Liver (tissue), 3 donors: ENCODE measurements at regions not wholly inside any gene's neighbourhood (a gene's known extent, or its start where the extent isn't known, plus 50 kb on each side); places are given as distances from the start of the nearest gene placed in this dataset.

Experiments used
- CTCF ChIP-seq: fragments of 150-350 bp; IDR thresholded peaks from 2 replicates; pipeline ENCODE4 v1.5.1; 2017; ENCODE audit warnings: improper control_type of control experiment, low read depth, low read length; ENCODE audit not compliant: missing input control
- EGR1 ChIP-seq, 2 donors: IDR thresholded peaks; 2 replicates each; pipeline ENCODE4 v1.6.1; 2016 to 2018; ENCODE audit warnings: antibody characterized with exemption in 2 of 2, low read depth in 2 of 2
- FOXA1 ChIP-seq: IDR thresholded peaks from 2 replicates; pipeline ENCODE4 v1.6.1; 2016; ENCODE audit warnings: antibody characterized with exemption
- GABPA ChIP-seq, 2 donors: IDR thresholded peaks in 1 of 2; conservative IDR thresholded peaks in 1 of 2; 2 replicates each; pipeline ENCODE4 v1.6.1; 2016; ENCODE audit warnings: antibody characterized with exemption in 2 of 2, mild to moderate bottlenecking in 1 of 2, moderate library complexity in 1 of 2
- HNF4G ChIP-seq: IDR thresholded peaks from 2 replicates; pipeline ENCODE4 v1.6.1; 2016; ENCODE audit warnings: antibody characterized with exemption
- JUND ChIP-seq, 2 donors: IDR thresholded peaks; 2 replicates each; pipeline ENCODE4 v1.6.1; 2016; ENCODE audit warnings: antibody characterized with exemption in 2 of 2
- MAX ChIP-seq: IDR thresholded peaks from 2 replicates; pipeline ENCODE4 v1.6.1; 2016; ENCODE audit warnings: antibody characterized with exemption
- RAD21 ChIP-seq, 2 donors: IDR thresholded peaks; 2 replicates each; pipeline ENCODE4 v1.6.1; 2016; ENCODE audit warnings: antibody characterized with exemption in 2 of 2, mild to moderate bottlenecking in 2 of 2
- REST ChIP-seq: IDR thresholded peaks from 2 replicates; pipeline ENCODE4 v1.6.1; 2016; ENCODE audit warnings: antibody characterized with exemption, mild to moderate bottlenecking
- RXRA ChIP-seq, 2 donors: IDR thresholded peaks; 2 replicates each; pipeline ENCODE4 v1.6.1; 2017 to 2018; ENCODE audit warnings: antibody characterized with exemption in 2 of 2, mild to moderate bottlenecking in 1 of 2
- SP1 ChIP-seq: IDR thresholded peaks from 2 replicates; pipeline ENCODE4 v1.6.1; 2018; ENCODE audit warnings: antibody characterized with exemption, mild to moderate bottlenecking
- TAF1 ChIP-seq: conservative IDR thresholded peaks from 2 replicates; pipeline ENCODE4 v1.6.1; 2016; ENCODE audit warnings: antibody characterized with exemption, mild to moderate bottlenecking
- YY1 ChIP-seq: IDR thresholded peaks from 2 replicates; pipeline ENCODE4 v1.6.1; 2016; ENCODE audit warnings: antibody characterized with exemption, mild to moderate bottlenecking
- ZBTB33 ChIP-seq: IDR thresholded peaks from 2 replicates; pipeline ENCODE4 v1.6.1; 2016; ENCODE audit warnings: antibody characterized with exemption
- donor health status: healthy.
- donor health status: healthy.

GRCh38 chr9:11097020-11097419, 484.2 kb upstream of the PTPRD start:
- TF ChIP-seq CTCF (no peak), MAX (no peak), YY1 (no peak), SP1 (no peak), REST (no peak), ZBTB33 (no peak), JUND (IDR thresholded peaks at IDR 0.05) (no peak), FOXA1 (no peak), HNF4G (no peak), EGR1 (IDR thresholded peaks at IDR 0.05; ENCODE audit: low read depth in 2 of 2) (no peak), RXRA (IDR thresholded peaks at IDR 0.05) (no peak), TAF1 (no peak), GABPA (IDR thresholded peaks at IDR 0.05 in 1 of 2, conservative IDR thresholded peaks at IDR 0.05 in 1 of 2) (no peak), RAD21 (IDR thresholded peaks at IDR 0.05) (no peak)
